Muscle layer of colon (tissue), 2 donors: ENCODE measurements at regions not wholly inside any gene's neighbourhood (a gene's known extent, or its start where the extent isn't known, plus 50 kb on each side); places are given as distances from the start of the nearest gene placed in this dataset.

Source experiments
- H3K27ac ChIP-seq: one replicate; pipeline ENCODE4 v1.7.0; 2013; ENCODE audit warnings: low read depth, mild to moderate bottlenecking, low read length, moderate library complexity
- H3K27me3 ChIP-seq, 2 donors: one replicate each; pipeline ENCODE4 v1.7.0; 2013; ENCODE audit warnings: low read length in 2 of 2, mild to moderate bottlenecking in 2 of 2; ENCODE audit not compliant: insufficient read depth in 2 of 2, control insufficient read depth in 1 of 2
- H3K36me3 ChIP-seq: one replicate; pipeline ENCODE4 v1.7.0; 2013; ENCODE audit warnings: mild to moderate bottlenecking, low read length; ENCODE audit not compliant: insufficient read depth
- H3K4me1 ChIP-seq: one replicate; pipeline ENCODE4 v1.7.0; 2013; ENCODE audit warnings: mild to moderate bottlenecking, low read length; ENCODE audit not compliant: insufficient read depth
- H3K4me3 ChIP-seq, 2 donors: one replicate each; pipeline ENCODE4 v1.7.0; 2013; ENCODE audit warnings: low read length in 2 of 2, low read depth in 1 of 2, mild to moderate bottlenecking in 1 of 2, moderate library complexity in 1 of 2
- H3K9ac ChIP-seq: one replicate; pipeline ENCODE4 v1.7.0; 2013; ENCODE audit warnings: low read length
- H3K9me3 ChIP-seq: one replicate; pipeline ENCODE4 v1.7.0; 2013; ENCODE audit warnings: mild to moderate bottlenecking, low read length
- donor health status: abdominal sarcoma.
- donor health status: Adenocarcinoma of cecum.

- no peaks in the 10 kb centered on the region for H3K36me3 ChIP-seq
- H3K9me3 ChIP-seq, result no peaks in the 10 kb centered on the region
- H3K27ac ChIP-seq, result no peak overlapping the region
- H3K27me3 ChIP-seq, result no peaks in the 10 kb centered on the region
- H3K9ac ChIP-seq, result no peak overlapping the region
- H3K4me1 ChIP-seq, result no peaks in the 10 kb centered on the region
- no peak overlapping the region for H3K4me3 ChIP-seq
Measured at GRCh38 chr10:8778713-8779112, 724.2 kb downstream of the GATA3 start.

GRCh38 chr10:8787649-8788048, 733.2 kb downstream of the GATA3 start:
- H3K9ac ChIP-seq, result no peak overlapping the region
- no peaks in the 10 kb centered on the region for H3K27me3 ChIP-seq
- H3K4me3 ChIP-seq, result no peak overlapping the region
- H3K4me1 ChIP-seq, result no peaks in the 10 kb centered on the region
- no peaks in the 10 kb centered on the region for H3K36me3 ChIP-seq
- no peaks in the 10 kb centered on the region for H3K9me3 ChIP-seq
- H3K27ac ChIP-seq, result no peak overlapping the region

GRCh38 chr10:8790390-8790789, 735.9 kb downstream of the GATA3 start:
- Histone ChIP-seq H3K9me3 (no peaks in the 10 kb centered on the region), H3K36me3 (no peaks in the 10 kb centered on the region), H3K27ac (no peak overlapping the region), H3K9ac (no peak overlapping the region), H3K27me3 (no peaks in the 10 kb centered on the region), H3K4me1 (no peaks in the 10 kb centered on the region), H3K4me3 (no peak overlapping the region)

- H3K36me3 ChIP-seq, result no peaks in the 10 kb centered on the region
- no peak overlapping the region for H3K9ac ChIP-seq
- no peaks in the 10 kb centered on the region for H3K9me3 ChIP-seq
- H3K4me1 ChIP-seq, result no peaks in the 10 kb centered on the region
- no peaks in the 10 kb centered on the region for H3K27me3 ChIP-seq
- H3K27ac ChIP-seq, result no peak overlapping the region
- H3K4me3 ChIP-seq, result no peak overlapping the region
Measured at GRCh38 chr10:8794860-8795259, 740.4 kb downstream of the GATA3 start.

GRCh38 chr10:8800426-8800825, 745.9 kb downstream of the GATA3 start:
- Histone ChIP-seq H3K9me3 (no peaks in the 10 kb centered on the region), H3K9ac (no peak overlapping the region), H3K4me3 (no peak overlapping the region), H3K27ac (no peak overlapping the region), H3K27me3 (no peaks in the 10 kb centered on the region), H3K36me3 (no peaks in the 10 kb centered on the region), H3K4me1 (no peaks in the 10 kb centered on the region)

- Histone ChIP-seq H3K36me3 (no peaks in the 10 kb centered on the region), H3K27me3 (no peaks in the 10 kb centered on the region), H3K4me3 (no peak overlapping the region), H3K4me1 (no peaks in the 10 kb centered on the region), H3K27ac (no peak overlapping the region), H3K9ac (no peak overlapping the region), H3K9me3 (no peaks in the 10 kb centered on the region)
Measured at GRCh38 chr10:8803992-8804391, 749.5 kb downstream of the GATA3 start.

GRCh38 chr10:8810677-8811076, 756.2 kb downstream of the GATA3 start:
- Histone ChIP-seq H3K27me3 (no peaks in the 10 kb centered on the region), H3K27ac (no peak overlapping the region), H3K9ac (no peak overlapping the region), H3K9me3 (no peaks in the 10 kb centered on the region), H3K4me3 (no peak overlapping the region), H3K36me3 (no peaks in the 10 kb centered on the region), H3K4me1 (no peaks in the 10 kb centered on the region)

- H3K4me1 ChIP-seq, result no peaks in the 10 kb centered on the region
- H3K4me3 ChIP-seq, result no peak overlapping the region
- no peak overlapping the region for H3K27ac ChIP-seq
- no peak overlapping the region for H3K9ac ChIP-seq
- H3K27me3 ChIP-seq, result no peaks in the 10 kb centered on the region
- H3K36me3 ChIP-seq, result no peaks in the 10 kb centered on the region
- no peaks in the 10 kb centered on the region for H3K9me3 ChIP-seq
Measured at GRCh38 chr10:8811201-8811600, 756.7 kb downstream of the GATA3 start.

GRCh38 chr10:8815969-8816368, 761.5 kb downstream of the GATA3 start:
- Histone ChIP-seq H3K9me3 (no peaks in the 10 kb centered on the region), H3K27me3 (no peaks in the 10 kb centered on the region), H3K36me3 (no peaks in the 10 kb centered on the region), H3K27ac (no peak overlapping the region), H3K4me3 (no peak overlapping the region), H3K4me1 (no peaks in the 10 kb centered on the region), H3K9ac (no peak overlapping the region)

GRCh38 chr10:8817299-8817698, 762.8 kb downstream of the GATA3 start:
- H3K4me3 ChIP-seq, result no peak overlapping the region
- H3K36me3 ChIP-seq, result no peaks in the 10 kb centered on the region
- H3K4me1 ChIP-seq, result no peaks in the 10 kb centered on the region
- no peak overlapping the region for H3K27ac ChIP-seq
- H3K9me3 ChIP-seq, result no peaks in the 10 kb centered on the region
- H3K27me3 ChIP-seq, result no peaks in the 10 kb centered on the region
- H3K9ac ChIP-seq, result no peak overlapping the region

GRCh38 chr10:8825611-8826010, 771.1 kb downstream of the GATA3 start:
- H3K27ac ChIP-seq, result no peak overlapping the region
- H3K27me3 ChIP-seq, result no peaks in the 10 kb centered on the region
- no peaks in the 10 kb centered on the region for H3K9me3 ChIP-seq
- no peak overlapping the region for H3K4me3 ChIP-seq
- H3K9ac ChIP-seq, result no peak overlapping the region
- no peaks in the 10 kb centered on the region for H3K36me3 ChIP-seq
- no peaks in the 10 kb centered on the region for H3K4me1 ChIP-seq

- no peaks in the 10 kb centered on the region for H3K27me3 ChIP-seq
- H3K4me1 ChIP-seq, result no peaks in the 10 kb centered on the region
- no peak overlapping the region for H3K4me3 ChIP-seq
- H3K9me3 ChIP-seq, result no peaks in the 10 kb centered on the region
- H3K9ac ChIP-seq, result no peak overlapping the region
- H3K27ac ChIP-seq, result no peak overlapping the region
- H3K36me3 ChIP-seq, result no peaks in the 10 kb centered on the region
Measured at GRCh38 chr10:8829592-8829991, 775.1 kb downstream of the GATA3 start.
